ENCODE measurements at regions not wholly inside any gene's neighbourhood (a gene's known extent, or its start where the extent isn't known, plus 50 kb on each side); places are given as distances from the start of the nearest gene placed in this dataset.
"Not testable (repeated sequence)": the region's sequence is repeated elsewhere in the genome, so short reads cannot be mapped to it uniquely, and the experiment has no call there.

DNA sequence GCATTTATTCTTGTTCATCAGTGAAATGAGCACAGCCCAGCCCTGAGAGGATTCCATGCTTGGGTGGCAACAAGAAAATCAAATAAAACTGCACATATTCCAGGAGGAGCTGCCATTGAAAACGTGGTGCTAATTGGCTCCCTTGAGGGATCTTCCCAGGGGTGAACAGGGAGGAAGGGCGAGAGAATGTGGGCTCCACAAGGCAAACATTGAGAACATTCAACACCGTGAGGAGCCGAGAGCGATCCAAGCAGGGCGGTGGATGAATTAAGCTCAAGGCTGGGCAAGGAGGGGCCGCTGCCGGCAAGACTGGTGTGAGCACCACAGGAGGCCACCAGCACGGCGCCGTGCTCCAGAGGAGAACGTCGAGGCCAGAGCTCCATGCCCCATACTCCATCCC lies 166.9 kb downstream of the C16orf95 start:
- Histone ChIP-seq H3K4me3 (no peak overlapping the region), H3K9me3 (no peaks in the 10 kb centered on the region), H3K27me3 (no peaks in the 10 kb centered on the region), H3K36me3 (ENCODE audit: low read depth, missing control alignments) (no peaks in the 10 kb centered on the region), H3K4me1 (no peaks in the 10 kb centered on the region), H3K27ac (no peak overlapping the region)
- intact Hi-C loops (cut with DNase I; ENCODE audit: low total_unique reads): no loop called here
- TF ChIP-seq POLR2A (IDR thresholded peaks at IDR 0.05) (no peak), CTCF (IDR thresholded peaks at IDR 0.05) (no peak)
- 74 to 81% methylated on average over 13 of the region's 13 CpGs for WGBS, 2 donors
- DNase-seq: no peak

GRCh38 chr16:87150681-87151280 lies 166.4 kb downstream of the C16orf95 start:
- H3K27ac ChIP-seq: no peak overlapping the region
- DNase-seq: no peak
- H3K9me3 ChIP-seq: no peaks in the 10 kb centered on the region
- H3K27me3 ChIP-seq: no peaks in the 10 kb centered on the region
- no peaks in the 10 kb centered on the region for H3K36me3 ChIP-seq (ENCODE audit: low read depth, missing control alignments)
- 81 to 85% methylated on average over 4 of the region's 4 CpGs for WGBS, 2 donors
- H3K4me1 ChIP-seq: no peaks in the 10 kb centered on the region
- intact Hi-C loops (cut with DNase I; ENCODE audit: low total_unique reads): no loop called here
- no peak overlapping the region for H3K4me3 ChIP-seq
- TF ChIP-seq POLR2A (IDR thresholded peaks at IDR 0.05) (no peak), CTCF (IDR thresholded peaks at IDR 0.05) (no peak)

DNA sequence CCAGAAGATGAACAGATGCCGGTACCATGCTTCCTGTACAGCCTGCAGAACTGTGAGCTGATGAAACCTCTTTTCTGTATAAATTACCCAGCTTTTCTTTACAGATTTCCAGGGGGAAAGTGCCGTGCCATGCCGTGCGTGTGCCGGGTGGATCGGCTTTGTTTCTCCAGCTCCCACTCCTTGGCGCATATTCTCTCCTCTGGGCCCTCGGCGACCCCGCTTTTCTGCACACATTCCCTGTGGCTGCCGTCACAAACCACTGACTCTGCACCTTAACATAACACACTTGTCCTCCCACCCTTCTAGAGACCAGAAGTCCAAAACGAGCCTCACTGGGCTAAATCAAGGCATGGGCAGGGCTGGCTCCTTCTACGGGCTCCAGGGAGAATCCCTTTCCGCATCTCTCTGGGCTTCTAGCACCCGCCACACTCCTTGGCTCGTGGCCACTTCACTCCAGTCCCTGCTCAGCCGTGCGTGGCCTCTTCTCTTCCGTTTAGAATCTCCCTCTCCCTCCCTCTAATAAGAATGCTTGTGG lies 164.9 kb downstream of the C16orf95 start:
- TF ChIP-seq CTCF (IDR thresholded peaks at IDR 0.05) (no peak), POLR2A (IDR thresholded peaks at IDR 0.05) (no peak)
- WGBS, 2 donors: 77 to 81% methylated on average over 19 of the region's 19 CpGs
- Histone ChIP-seq H3K4me1 (no peaks in the 10 kb centered on the region), H3K27me3 (no peaks in the 10 kb centered on the region), H3K4me3 (no peak overlapping the region), H3K27ac (no peak overlapping the region), H3K9me3 (no peaks in the 10 kb centered on the region), H3K36me3 (ENCODE audit: low read depth, missing control alignments) (no peaks in the 10 kb centered on the region)
- intact Hi-C loops (cut with DNase I; ENCODE audit: low total_unique reads): no loop called here
- DNase-seq: no peak

DNA sequence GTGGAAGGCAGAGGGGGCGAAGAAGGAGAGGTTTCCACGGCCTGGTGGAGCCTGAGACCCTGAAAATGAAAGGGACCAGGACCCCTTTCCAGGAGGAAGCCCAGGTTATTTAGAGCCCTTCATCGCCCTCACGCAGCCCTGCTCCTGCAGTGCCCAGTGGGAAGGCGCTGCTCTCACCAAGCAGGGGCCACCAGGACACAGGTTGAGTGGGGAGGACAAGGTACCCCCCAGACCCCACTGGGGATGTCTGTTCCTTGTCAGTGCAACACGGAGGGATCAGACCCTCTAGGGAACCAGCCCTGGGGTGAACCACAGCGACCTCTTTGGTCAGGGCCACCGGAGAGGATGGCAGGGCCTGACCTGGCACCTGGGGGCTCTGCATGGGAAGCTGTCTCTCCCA lies 163.9 kb downstream of the C16orf95 start:
- TF ChIP-seq CTCF (IDR thresholded peaks at IDR 0.05) (no peak), POLR2A (IDR thresholded peaks at IDR 0.05) (no peak)
- no peaks in the 10 kb centered on the region for H3K36me3 ChIP-seq (ENCODE audit: low read depth, missing control alignments)
- WGBS, 2 donors: 91 to 96% methylated on average over 5 to 8 of the region's 8 CpGs

DNA sequence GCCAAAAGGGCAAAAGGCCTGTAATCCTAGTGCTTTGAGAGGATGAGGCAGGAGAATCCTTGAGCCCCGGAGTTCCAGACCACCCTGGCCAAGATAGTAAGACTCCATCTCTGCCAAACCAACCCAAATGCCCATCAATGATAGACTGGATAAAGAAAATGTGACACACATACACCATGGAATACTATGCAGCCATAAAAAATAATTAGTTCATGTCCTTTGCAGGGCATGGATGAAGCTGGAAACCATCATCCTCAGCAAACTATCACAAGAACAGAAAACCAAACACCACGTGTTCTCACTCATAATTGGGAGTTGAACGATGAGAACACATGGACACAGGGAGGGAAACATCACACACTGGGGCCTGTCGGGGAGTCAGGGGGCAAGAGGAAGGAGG lies 161.9 kb downstream of the C16orf95 start:
- DNase-seq; H3K9me3 ChIP-seq; H3K36me3 ChIP-seq (ENCODE audit: low read depth, missing control alignments); H3K27ac ChIP-seq; H3K4me1 ChIP-seq; H3K4me3 ChIP-seq; intact Hi-C loops (cut with DNase I; ENCODE audit: low total_unique reads); H3K27me3 ChIP-seq: not testable (repeated sequence)
- WGBS, 2 donors: 91 to 93% methylated on average over 4 of the region's 4 CpGs

More for the DNA sequence above, 163.9 kb downstream of the C16orf95 start:
- H3K27ac ChIP-seq: no peak overlapping the region
- no peaks in the 10 kb centered on the region for H3K4me1 ChIP-seq
- no peaks in the 10 kb centered on the region for H3K9me3 ChIP-seq
- H3K27me3 ChIP-seq: no peaks in the 10 kb centered on the region
- intact Hi-C loops (cut with DNase I; ENCODE audit: low total_unique reads): no loop called here
- no peak overlapping the region for H3K4me3 ChIP-seq
- no peak for DNase-seq
